Spinal cord (tissue), 9 donors: ENCODE measurements at regions not wholly inside any gene's neighbourhood (a gene's known extent, or its start where the extent isn't known, plus 50 kb on each side); places are given as distances from the start of the nearest gene placed in this dataset.
"Not testable (repeated sequence)": the region's sequence is repeated elsewhere in the genome, so short reads cannot be mapped to it uniquely, and the experiment has no call there.

Experiments used
- DNase-seq, 6 donors: peaks; one replicate each; pipeline versions ENCODE4 v3.0.0 to v3.0.0-alpha.2; 2013 to 2015; ENCODE audit warnings: low spot score in 6 of 6, low read depth in 4 of 6
- H3K27ac ChIP-seq: one replicate; pipeline ENCODE4 v1.5.1; 2013; ENCODE audit warnings: low read depth, low read length, control low read depth
- H3K27me3 ChIP-seq: one replicate; pipeline ENCODE4 v1.6.1; 2013; ENCODE audit warnings: low read length; ENCODE audit not compliant: control insufficient read depth, insufficient read depth
- H3K36me3 ChIP-seq: one replicate; pipeline ENCODE4 v1.6.1; 2013; ENCODE audit warnings: low read length; ENCODE audit not compliant: control insufficient read depth, insufficient read depth
- H3K4me1 ChIP-seq: one replicate; pipeline ENCODE4 v1.6.1; 2013; ENCODE audit warnings: low read length; ENCODE audit not compliant: control insufficient read depth, insufficient read depth
- H3K4me3 ChIP-seq: one replicate; pipeline ENCODE4 v1.5.1; 2013; ENCODE audit warnings: low read depth, low read length, control low read depth
- H3K9me3 ChIP-seq: one replicate; pipeline ENCODE4 v1.6.1; 2013; ENCODE audit warnings: low read length; ENCODE audit not compliant: control insufficient read depth, insufficient read depth
- WGBS: methylation state at CpG from one replicate; pipeline ENCODE4 v1.1.5; 2013; ENCODE audit warnings: missing lambda C conversion rate; ENCODE audit not compliant: insufficient coverage; 5-methylcytosine and 5-hydroxymethylcytosine counted together
- donor health status: healthy.

- DNase-seq, H3K9me3 ChIP-seq, H3K27ac ChIP-seq, H3K4me1 ChIP-seq, H3K27me3 ChIP-seq, H3K4me3 ChIP-seq, H3K36me3 ChIP-seq: not testable (repeated sequence)
- WGBS = no CpG with 5 or more reads among the region's 31 CpGs
These were observed 435.9 kb downstream of the SPATA31A1 start for GRCh38 chr9:39791356-39791755.

- not testable (repeated sequence) for H3K4me3 ChIP-seq, DNase-seq
- no CpG with 5 or more reads among the region's 8 CpGs for WGBS
These were observed 442.5 kb downstream of the SPATA31A1 start for GRCh38 chr9:39797935-39798334.

GRCh38 chr9:39799252-39799651 lies 443.8 kb downstream of the SPATA31A1 start:
- not testable (repeated sequence) for H3K27me3 ChIP-seq
- WGBS = no CpG with 5 or more reads among the region's 11 CpGs

More at GRCh38 chr9:39797935-39798334, 442.5 kb downstream of the SPATA31A1 start:
- H3K9me3 ChIP-seq, H3K27ac ChIP-seq, H3K27me3 ChIP-seq, H3K4me1 ChIP-seq, H3K36me3 ChIP-seq: not testable (repeated sequence)

GRCh38 chr9:39802561-39802960 lies 447.1 kb downstream of the SPATA31A1 start:
- H3K36me3 ChIP-seq, H3K9me3 ChIP-seq, H3K4me1 ChIP-seq, H3K27ac ChIP-seq, DNase-seq, H3K27me3 ChIP-seq, H3K4me3 ChIP-seq: not testable (repeated sequence)
- no CpG with 5 or more reads among the region's 2 CpGs for WGBS

More at GRCh38 chr9:39799252-39799651, 443.8 kb downstream of the SPATA31A1 start:
- not testable (repeated sequence) for H3K27ac ChIP-seq, H3K4me3 ChIP-seq, H3K9me3 ChIP-seq, H3K4me1 ChIP-seq, H3K36me3 ChIP-seq
- peak in 1 of 6 donors; percentile 0 for DNase-seq

- not testable (repeated sequence) for H3K36me3 ChIP-seq, H3K9me3 ChIP-seq, H3K27me3 ChIP-seq, H3K4me1 ChIP-seq
- H3K27ac ChIP-seq = peak overlapping the region; percentile 84
- 9% methylated on average over 7 of the region's 43 CpGs for WGBS
- H3K4me3 ChIP-seq = peak overlapping the region; percentile 50
- peak; percentile 0 to 84 (median 36) for DNase-seq
These were observed 454.1 kb downstream of the SPATA31A1 start for GRCh38 chr9:39809401-39810226.

GRCh38 chr9:39810401-39810800 lies 454.9 kb downstream of the SPATA31A1 start:
- not testable (repeated sequence) for H3K27me3 ChIP-seq, H3K36me3 ChIP-seq, DNase-seq, H3K4me1 ChIP-seq, H3K27ac ChIP-seq, H3K4me3 ChIP-seq, H3K9me3 ChIP-seq
- no CpG with 5 or more reads among the region's 3 CpGs for WGBS

GRCh38 chr9:39811615-39812014 lies 456.1 kb downstream of the SPATA31A1 start:
- not testable (repeated sequence) for H3K4me1 ChIP-seq, H3K27me3 ChIP-seq, H3K9me3 ChIP-seq, H3K27ac ChIP-seq, H3K4me3 ChIP-seq, DNase-seq, H3K36me3 ChIP-seq
- WGBS = no CpG with 5 or more reads among the region's 3 CpGs

- H3K4me1 ChIP-seq, H3K9me3 ChIP-seq: not testable (repeated sequence)
These were observed 473.0 kb downstream of the SPATA31A1 start for GRCh38 chr9:39828457-39828856.

More at GRCh38 chr9:39828457-39828856, 473.0 kb downstream of the SPATA31A1 start:
- H3K27ac ChIP-seq, DNase-seq, H3K4me3 ChIP-seq, H3K27me3 ChIP-seq, H3K36me3 ChIP-seq: not testable (repeated sequence)
- WGBS = no CpG with 5 or more reads among the region's 4 CpGs
